Neural progenitor cell (in vitro differentiated cells): ENCODE measurements at regions not wholly inside any gene's neighbourhood (a gene's known extent, or its start where the extent isn't known, plus 50 kb on each side); places are given as distances from the start of the nearest gene placed in this dataset.

Experiments used
- DNase-seq: peaks from one replicate; pipeline ENCODE4 v3.0.0-alpha.2; 2016; ENCODE audit warnings: low spot score
- H2AFZ ChIP-seq: fragments of 200-600 bp; sonication (generic); replicated peaks from 2 replicates; pipeline ENCODE4 v1.6.1; 2016; ENCODE audit warnings: antibody characterized with exemption
- H3F3A ChIP-seq: fragments of 200-600 bp; sonication (generic); 2 replicates; pipeline ENCODE4 v1.6.1; 2016; ENCODE audit warnings: antibody characterized with exemption, low read depth
- H3K27ac ChIP-seq: fragments of 200-600 bp; sonication (generic); 2 replicates; pipeline ENCODE4 v1.5.1; 2016; ENCODE audit warnings: mild to moderate bottlenecking
- H3K27me3 ChIP-seq: fragments of 200-600 bp; sonication (generic); 2 replicates; pipeline ENCODE4 v1.6.1; 2016; ENCODE audit warnings: mild to moderate bottlenecking, moderate library complexity
- H3K36me3 ChIP-seq: fragments of 200-600 bp; sonication (generic); 2 replicates; pipeline ENCODE4 v1.5.1; 2016
- H3K4me1 ChIP-seq: fragments of 200-600 bp; sonication (generic); 2 replicates; pipeline ENCODE4 v1.6.1; 2016; ENCODE audit warnings: mixed run types
- H3K4me2 ChIP-seq: fragments of 200-600 bp; sonication (generic); 2 replicates; pipeline ENCODE4 v1.6.1; 2016
- H3K4me3 ChIP-seq: fragments of 200-600 bp; sonication (generic); 2 replicates; pipeline ENCODE4 v1.5.1; 2016
- H3K79me2 ChIP-seq: fragments of 200-600 bp; sonication (generic); 2 replicates; pipeline ENCODE4 v1.6.1; 2016; ENCODE audit warnings: low read depth
- H3K9ac ChIP-seq: fragments of 200-600 bp; sonication (generic); 2 replicates; pipeline ENCODE4 v1.6.1; 2016
- H3K9me3 ChIP-seq: fragments of 200-600 bp; sonication (generic); 2 replicates; pipeline ENCODE4 v1.5.1; 2016; ENCODE audit warnings: low read depth
- H4K20me1 ChIP-seq: fragments of 200-600 bp; sonication (generic); 2 replicates; pipeline ENCODE4 v1.6.1; 2016; ENCODE audit warnings: low read depth
- H3K27ac Mint-ChIP-seq: 3 replicates; pipeline ENCODE4 v1.8.0; 2021; ENCODE audit warnings: mixed read lengths
- H3K27me3 Mint-ChIP-seq: 2 replicates; pipeline ENCODE4 v1.8.0; 2022; ENCODE audit warnings: low read depth, mild to moderate bottlenecking, inconsistent platforms, moderate library complexity, mixed read lengths; ENCODE audit not compliant: insufficient read depth
- H3K36me3 Mint-ChIP-seq: 3 replicates; pipeline ENCODE4 v1.8.0; 2021; ENCODE audit warnings: mixed read lengths
- H3K4me1 Mint-ChIP-seq: 3 replicates; pipeline ENCODE4 v1.8.0; 2021; ENCODE audit warnings: mixed read lengths
- H3K4me3 Mint-ChIP-seq: 3 replicates; pipeline ENCODE4 v1.8.0; 2021; ENCODE audit warnings: mild to moderate bottlenecking, moderate library complexity, mixed read lengths
- H3K9me3 Mint-ChIP-seq: 3 replicates; pipeline ENCODE4 v1.8.0; 2020; ENCODE audit warnings: mixed read lengths
- CTCF ChIP-seq: fragments of 200-600 bp; sonication (generic); IDR thresholded peaks from 2 replicates; pipeline ENCODE4 v1.5.1; 2017; ENCODE audit warnings: antibody characterized with exemption, mild to moderate bottlenecking
- EZH2 ChIP-seq: fragments of 200-600 bp; sonication (generic); IDR thresholded peaks from 2 replicates; pipeline ENCODE4 v1.6.1; 2017; ENCODE audit warnings: antibody characterized with exemption, mild to moderate bottlenecking, moderate library complexity
- EZH2phosphoT487 ChIP-seq: fragments of 200-600 bp; sonication (generic); IDR thresholded peaks from 2 replicates; pipeline ENCODE4 v1.6.1; 2017; ENCODE audit warnings: antibody characterized with exemption

- no peak overlapping the region for H3K4me3 ChIP-seq
- DNase-seq, result no peak
- H3K4me1 ChIP-seq, result no peaks in the 10 kb centered on the region
- Mint-ChIP-seq H3K27me3 (peaks cover 9% of the 10 kb centered on the region), H3K27ac (no peak overlapping the region), H3K9me3 (no peaks in the 10 kb centered on the region), H3K4me3 (no peak overlapping the region), H3K36me3 (no peaks in the 10 kb centered on the region), H3K4me1 (no peaks in the 10 kb centered on the region)
- no peaks in the 10 kb centered on the region for H3K79me2 ChIP-seq
- H3K27ac ChIP-seq, result no peak overlapping the region
- H3K9me3 ChIP-seq, result no peaks in the 10 kb centered on the region
- TF ChIP-seq CTCF, result no peak
- no peak for TF ChIP-seq EZH2
- no peak for TF ChIP-seq EZH2phosphoT487
- H3K9ac ChIP-seq, result no peak overlapping the region
- H3K36me3 ChIP-seq, result no peaks in the 10 kb centered on the region
- H2AFZ ChIP-seq, result no peak overlapping the region
- H3F3A ChIP-seq, result no peaks in the 10 kb centered on the region
- H3K27me3 ChIP-seq, result no peaks in the 10 kb centered on the region
- H4K20me1 ChIP-seq, result no peaks in the 10 kb centered on the region
- no peak overlapping the region for H3K4me2 ChIP-seq
Measured at GRCh38 chr5:1748271-1748670, 51.4 kb downstream of the MRPL36 start.

GRCh38 chr5:1747803-1748085 lies 51.9 kb downstream of the MRPL36 start:
- Histone ChIP-seq H3K36me3 (no peaks in the 10 kb centered on the region), H3K4me1 (no peaks in the 10 kb centered on the region), H4K20me1 (no peaks in the 10 kb centered on the region), H3K9ac (no peak overlapping the region), H2AFZ (no peak overlapping the region), H3K9me3 (no peaks in the 10 kb centered on the region), H3K4me2 (no peak overlapping the region), H3K79me2 (no peaks in the 10 kb centered on the region), H3K27ac (no peak overlapping the region), H3K4me3 (no peak overlapping the region), H3F3A (no peaks in the 10 kb centered on the region), H3K27me3 (no peaks in the 10 kb centered on the region)
- H3K4me1 Mint-ChIP-seq, result no peaks in the 10 kb centered on the region
- no peak for TF ChIP-seq CTCF
- TF ChIP-seq EZH2, result no peak
- TF ChIP-seq EZH2phosphoT487, result no peak
- no peak overlapping the region for H3K27ac Mint-ChIP-seq
- H3K9me3 Mint-ChIP-seq, result no peaks in the 10 kb centered on the region
- no peak overlapping the region for H3K4me3 Mint-ChIP-seq
- no peaks in the 10 kb centered on the region for H3K36me3 Mint-ChIP-seq
- no peak for DNase-seq
- H3K27me3 Mint-ChIP-seq, result peaks cover 9% of the 10 kb centered on the region

- no peaks in the 10 kb centered on the region for H3K27me3 ChIP-seq
- no peaks in the 10 kb centered on the region for H3K4me1 Mint-ChIP-seq
- H3K36me3 Mint-ChIP-seq, result no peaks in the 10 kb centered on the region
- no peak overlapping the region for H3K27ac Mint-ChIP-seq
- H3K4me1 ChIP-seq, result no peaks in the 10 kb centered on the region
- TF ChIP-seq EZH2 (no peak), EZH2phosphoT487 (no peak), CTCF (no peak)
- no peak overlapping the region for H3K27ac ChIP-seq
- H3K9me3 Mint-ChIP-seq, result peaks cover under 1% of the 10 kb centered on the region
- H3K36me3 ChIP-seq, result no peaks in the 10 kb centered on the region
- no peak overlapping the region for H3K4me3 ChIP-seq
- H3K27me3 Mint-ChIP-seq, result peaks cover 9% of the 10 kb centered on the region
- H3K9me3 ChIP-seq, result no peaks in the 10 kb centered on the region
- no peak overlapping the region for H3K9ac ChIP-seq
- H3K4me2 ChIP-seq, result no peak overlapping the region
- no peak for DNase-seq
- no peak overlapping the region for H3K4me3 Mint-ChIP-seq
- no peaks in the 10 kb centered on the region for H3K79me2 ChIP-seq
- H4K20me1 ChIP-seq, result no peaks in the 10 kb centered on the region
- no peak overlapping the region for H2AFZ ChIP-seq
- H3F3A ChIP-seq, result no peaks in the 10 kb centered on the region
Measured at GRCh38 chr5:1747079-1747802, 52.4 kb downstream of the MRPL36 start.
